NCI-H345 (cell line): ENCODE measurements at regions not wholly inside any gene's neighbourhood (a gene's known extent, or its start where the extent isn't known, plus 50 kb on each side); places are given as distances from the start of the nearest gene placed in this dataset.

Experiments
- DNase-seq: peaks from one replicate; lab custom pipeline; 2025; lab: John Stamatoyannopoulos, UW

- no peak for DNase-seq
These were observed 637.9 kb downstream of the MED13L start for GRCh38 chr12:115639648-115640012.

GRCh38 chr12:115638733-115639647 lies 638.5 kb downstream of the MED13L start:
- DNase-seq, result no peak

- DNase-seq, result no peak
These were observed 640.9 kb downstream of the MED13L start for GRCh38 chr12:115636546-115636945.

GRCh38 chr12:115632308-115632707 lies 645.2 kb downstream of the MED13L start:
- no peak for DNase-seq

GRCh38 chr12:115630136-115630535 lies 647.4 kb downstream of the MED13L start:
- DNase-seq, result no peak

GRCh38 chr12:115626210-115626609 lies 651.3 kb downstream of the MED13L start:
- DNase-seq, result no peak

- DNase-seq, result no peak
These were observed 653.6 kb downstream of the MED13L start for GRCh38 chr12:115623764-115624334.

- no peak for DNase-seq
These were observed 654.2 kb downstream of the MED13L start for GRCh38 chr12:115623275-115623674.

GRCh38 chr12:115620816-115621215 lies 656.7 kb downstream of the MED13L start:
- DNase-seq, result no peak

- no peak for DNase-seq
These were observed 657.6 kb downstream of the MED13L start for GRCh38 chr12:115619889-115620288.

- no peak for DNase-seq
These were observed 658.4 kb downstream of the MED13L start for GRCh38 chr12:115619061-115619460.

- DNase-seq, result no peak
These were observed 659.4 kb downstream of the MED13L start for GRCh38 chr12:115618105-115618504.

GRCh38 chr12:115617391-115617790 lies 660.1 kb downstream of the MED13L start:
- no peak for DNase-seq

GRCh38 chr12:115611477-115611876 lies 666.0 kb downstream of the MED13L start:
- no peak for DNase-seq

- DNase-seq, result no peak
These were observed 668.1 kb downstream of the MED13L start for GRCh38 chr12:115609347-115609746.

- no peak for DNase-seq
These were observed 671.5 kb downstream of the MED13L start for GRCh38 chr12:115606040-115606439.

- DNase-seq, result peak; percentile 83
These were observed 678.4 kb downstream of the MED13L start for GRCh38 chr12:115598871-115599811.

- no peak for DNase-seq
These were observed 680.3 kb downstream of the MED13L start for GRCh38 chr12:115597157-115597712.

- no peak for DNase-seq
These were observed 689.4 kb downstream of the MED13L start for GRCh38 chr12:115588131-115588530.

GRCh38 chr12:115584156-115584555 lies 693.3 kb downstream of the MED13L start:
- no peak for DNase-seq

GRCh38 chr12:115583591-115583990 lies 693.9 kb downstream of the MED13L start:
- no peak for DNase-seq

- DNase-seq, result no peak
These were observed 700.1 kb downstream of the MED13L start for GRCh38 chr12:115577401-115577800.
